ENCODE measurements at regions not wholly inside any gene's neighbourhood (a gene's known extent, or its start where the extent isn't known, plus 50 kb on each side); places are given as distances from the start of the nearest gene placed in this dataset.

DNA sequence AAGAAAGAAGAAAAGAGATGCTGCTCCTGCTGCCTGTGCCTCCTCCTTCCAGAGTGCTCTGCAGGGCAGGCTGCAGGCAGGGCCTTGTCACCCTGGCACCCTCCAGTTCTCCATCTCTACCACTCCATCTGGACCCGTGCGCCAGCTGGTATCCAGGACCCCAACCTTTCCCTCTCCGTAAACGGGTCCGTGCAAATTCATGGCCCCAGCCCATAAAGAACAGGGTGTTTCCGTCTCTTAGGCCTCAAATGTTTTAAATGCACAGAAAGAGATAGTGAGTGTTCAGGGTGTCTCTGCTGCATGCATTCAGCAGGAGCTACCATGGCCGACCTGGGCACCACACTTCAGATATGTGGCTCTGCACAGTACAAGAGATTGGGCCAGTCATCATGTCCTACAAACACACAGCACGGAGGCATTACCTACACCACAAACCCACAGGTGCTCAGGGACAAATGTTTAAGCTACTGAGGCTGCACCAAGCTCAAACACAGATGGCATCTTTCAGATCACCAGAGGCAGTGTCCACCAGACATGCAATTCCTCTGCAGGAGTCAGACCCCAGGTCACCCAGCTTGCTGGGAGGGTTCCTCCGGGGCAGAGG is 258.1 kb downstream of the DLL1 start:
- Histone ChIP-seq H3K27me3 (ENCODE audit: control insufficient read depth in 3 of 3, insufficient read depth in 3 of 3, low read length in 3 of 3) (no peaks in the 10 kb centered on the region), H3K4me1 (ENCODE audit: control insufficient read depth in 3 of 3, insufficient read depth in 2 of 3, low read depth in 1 of 3, low read length in 2 of 3) (peaks cover 0 to under 1% (median 0%) of the 10 kb centered on the region in 3 donors), H3K36me3 (ENCODE audit: control insufficient read depth in 3 of 3, insufficient read depth in 2 of 3, low read depth in 1 of 3, low read length in 3 of 3) (no peaks in the 10 kb centered on the region), H3K9me3 (ENCODE audit: control insufficient read depth in 2 of 2, insufficient read depth in 1 of 2, low read depth in 1 of 2, low read length in 1 of 2) (peaks cover 0 to 14% of the 10 kb centered on the region in 2 donors), H3K27ac (ENCODE audit: low read depth in 1 of 3, low read length in 2 of 3) (no peak overlapping the region), H3K4me3 (ENCODE audit: low read depth in 1 of 3, low read length in 3 of 3) (no peak overlapping the region)
- FAIRE-seq: no peak
- no peak for DNase-seq
- WGBS, 3 donors: 92 to 95% (median 94%) methylated on average over 9 of the region's 9 CpGs

DNA sequence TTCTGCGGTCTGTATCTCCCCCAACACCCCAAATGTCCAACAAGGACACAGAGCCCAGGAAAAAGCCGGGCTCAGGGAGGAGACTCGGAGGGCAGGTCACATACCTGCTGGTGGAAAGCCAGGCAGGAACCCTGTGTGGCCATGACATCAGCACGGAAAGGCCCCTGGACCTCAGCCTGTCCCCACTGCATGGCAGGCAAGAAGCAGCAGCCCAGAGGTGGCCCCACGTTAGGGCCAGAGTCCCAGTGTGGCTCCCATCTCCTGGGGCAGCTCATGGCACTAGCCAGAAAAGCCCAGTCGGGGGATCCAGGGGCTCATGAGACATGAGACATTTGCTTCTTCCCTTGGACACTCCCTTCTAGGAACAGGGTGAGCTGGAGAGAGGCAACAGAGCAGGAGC is 258.7 kb downstream of the DLL1 start:
- no peaks in the 10 kb centered on the region for H3K36me3 ChIP-seq (ENCODE audit: control insufficient read depth in 3 of 3, insufficient read depth in 2 of 3, low read depth in 1 of 3, low read length in 3 of 3)

DNA sequence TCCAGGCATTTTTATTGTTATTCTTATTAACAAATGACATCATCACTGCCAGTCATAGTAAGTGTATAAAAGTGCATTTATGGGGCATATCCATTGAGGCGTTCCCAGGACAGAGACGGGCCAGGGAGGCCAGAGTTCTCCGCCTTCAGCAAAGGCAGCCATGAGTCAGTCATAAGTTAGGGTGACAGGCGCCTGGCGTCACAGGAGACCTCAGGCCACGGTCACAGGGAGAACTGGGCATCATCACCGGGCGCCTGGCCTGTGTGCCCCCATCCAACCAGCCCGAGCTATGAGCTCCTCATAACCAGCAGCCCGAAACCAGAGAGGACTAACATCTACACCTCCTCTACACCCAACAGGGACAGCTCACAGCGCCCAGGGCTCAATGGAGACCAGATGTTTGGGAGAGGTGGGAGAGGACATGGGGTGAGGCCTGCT is 259.2 kb downstream of the DLL1 start:
- H3K4me3 ChIP-seq (ENCODE audit: low read depth in 1 of 3, low read length in 3 of 3): no peak overlapping the region
- no peaks in the 10 kb centered on the region for H3K36me3 ChIP-seq (ENCODE audit: control insufficient read depth in 3 of 3, insufficient read depth in 2 of 3, low read depth in 1 of 3, low read length in 3 of 3)
- peaks cover 0 to 5% (median 0%) of the 10 kb centered on the region in 3 donors for H3K4me1 ChIP-seq (ENCODE audit: control insufficient read depth in 3 of 3, insufficient read depth in 2 of 3, low read depth in 1 of 3, low read length in 2 of 3)
- H3K27ac ChIP-seq (ENCODE audit: low read depth in 1 of 3, low read length in 2 of 3): no peak overlapping the region
- peaks cover 0 to 14% of the 10 kb centered on the region in 2 donors for H3K9me3 ChIP-seq (ENCODE audit: control insufficient read depth in 2 of 2, insufficient read depth in 1 of 2, low read depth in 1 of 2, low read length in 1 of 2)
- DNase-seq (no peak), FAIRE-seq (no peak)
- H3K27me3 ChIP-seq (ENCODE audit: control insufficient read depth in 3 of 3, insufficient read depth in 3 of 3, low read length in 3 of 3): no peaks in the 10 kb centered on the region
- WGBS, 3 donors: 89 to 92% (median 90%) methylated on average over 11 of the region's 11 CpGs

More for the DNA sequence above, 258.7 kb downstream of the DLL1 start:
- 87 to 92% (median 90%) methylated on average over 6 of the region's 6 CpGs for WGBS, 3 donors
- FAIRE-seq (no peak), DNase-seq (no peak)
- Histone ChIP-seq H3K27ac (ENCODE audit: low read depth in 1 of 3, low read length in 2 of 3) (no peak overlapping the region), H3K4me1 (ENCODE audit: control insufficient read depth in 3 of 3, insufficient read depth in 2 of 3, low read depth in 1 of 3, low read length in 2 of 3) (no peaks in the 10 kb centered on the region), H3K4me3 (ENCODE audit: low read depth in 1 of 3, low read length in 3 of 3) (no peak overlapping the region), H3K27me3 (ENCODE audit: control insufficient read depth in 3 of 3, insufficient read depth in 3 of 3, low read length in 3 of 3) (no peaks in the 10 kb centered on the region), H3K9me3 (ENCODE audit: control insufficient read depth in 2 of 2, insufficient read depth in 1 of 2, low read depth in 1 of 2, low read length in 1 of 2) (peaks cover 0 to 14% of the 10 kb centered on the region in 2 donors)

DNA sequence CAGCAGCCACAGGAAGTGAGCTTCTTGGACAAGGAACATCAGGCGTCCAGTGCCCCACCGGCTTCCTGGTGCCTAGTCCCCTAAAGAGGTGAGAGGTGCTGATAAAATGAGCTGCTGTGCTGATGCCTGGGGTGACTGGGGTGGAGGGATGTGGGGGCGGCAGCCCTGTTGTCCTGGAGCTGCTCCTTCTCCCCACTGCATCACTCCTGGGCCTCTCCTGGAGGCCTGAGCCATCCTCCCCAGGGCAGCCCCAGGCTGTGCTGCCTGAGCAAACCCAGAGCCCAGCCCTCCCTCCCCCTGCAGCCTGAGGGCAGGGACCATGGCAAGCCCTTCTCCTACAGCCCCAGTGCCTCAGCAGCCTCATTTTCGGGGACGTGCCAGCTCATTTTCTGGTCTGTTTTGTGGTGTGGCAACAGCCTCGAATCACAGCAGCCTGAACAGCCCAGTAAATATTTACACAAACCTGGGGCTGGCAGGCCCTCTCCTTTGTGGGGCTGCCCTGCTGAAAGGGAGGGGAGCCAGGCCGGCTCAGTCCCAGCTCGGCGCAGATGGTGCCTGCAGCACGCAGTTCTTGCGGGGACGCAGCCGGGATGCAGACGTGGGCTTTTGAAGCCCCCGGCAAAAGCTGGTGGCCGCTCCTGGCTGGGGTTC is 259.9 kb downstream of the DLL1 start:
- Histone ChIP-seq H3K9me3 (ENCODE audit: control insufficient read depth in 2 of 2, insufficient read depth in 1 of 2, low read depth in 1 of 2, low read length in 1 of 2) (peaks cover 0 to 12% of the 10 kb centered on the region in 2 donors), H3K36me3 (ENCODE audit: control insufficient read depth in 3 of 3, insufficient read depth in 2 of 3, low read depth in 1 of 3, low read length in 3 of 3) (no peaks in the 10 kb centered on the region), H3K27ac (ENCODE audit: low read depth in 1 of 3, low read length in 2 of 3) (peak overlapping the region in 1 of 3 donors; percentile 15), H3K27me3 (ENCODE audit: control insufficient read depth in 3 of 3, insufficient read depth in 3 of 3, low read length in 3 of 3) (no peaks in the 10 kb centered on the region), H3K4me3 (ENCODE audit: low read depth in 1 of 3, low read length in 3 of 3) (no peak overlapping the region), H3K4me1 (ENCODE audit: control insufficient read depth in 3 of 3, insufficient read depth in 2 of 3, low read depth in 1 of 3, low read length in 2 of 3) (peaks cover 0 to 5% (median 2%) of the 10 kb centered on the region in 3 donors)
- FAIRE-seq (no peak), DNase-seq (no peak)
- WGBS, 3 donors: 52 to 71% (median 63%) methylated on average over 16 of the region's 16 CpGs

GRCh38 chr6:170030284-170030815 is 260.5 kb downstream of the DLL1 start:
- Histone ChIP-seq H3K27me3 (ENCODE audit: control insufficient read depth in 3 of 3, insufficient read depth in 3 of 3, low read length in 3 of 3) (no peaks in the 10 kb centered on the region), H3K4me3 (ENCODE audit: low read depth in 1 of 3, low read length in 3 of 3) (no peak overlapping the region), H3K27ac (ENCODE audit: low read depth in 1 of 3, low read length in 2 of 3) (no peak overlapping the region), H3K9me3 (ENCODE audit: control insufficient read depth in 2 of 2, insufficient read depth in 1 of 2, low read depth in 1 of 2, low read length in 1 of 2) (peaks cover 0 to 7% of the 10 kb centered on the region in 2 donors), H3K4me1 (ENCODE audit: control insufficient read depth in 3 of 3, insufficient read depth in 2 of 3, low read depth in 1 of 3, low read length in 2 of 3) (peaks cover 0 to 7% (median 2%) of the 10 kb centered on the region in 3 donors), H3K36me3 (ENCODE audit: control insufficient read depth in 3 of 3, insufficient read depth in 2 of 3, low read depth in 1 of 3, low read length in 3 of 3) (no peaks in the 10 kb centered on the region)
- DNase-seq (no peak), FAIRE-seq (no peak)
- WGBS, 3 donors: 83 to 88% (median 86%) methylated on average over 12 of the region's 12 CpGs

GRCh38 chr6:170029416-170030283 is 261.2 kb downstream of the DLL1 start:
- DNase-seq: no peak
- no peak overlapping the region for H3K4me3 ChIP-seq (ENCODE audit: low read depth in 1 of 3, low read length in 3 of 3)
- peaks cover 0 to 7% of the 10 kb centered on the region in 2 donors for H3K9me3 ChIP-seq (ENCODE audit: control insufficient read depth in 2 of 2, insufficient read depth in 1 of 2, low read depth in 1 of 2, low read length in 1 of 2)
- H3K27ac ChIP-seq (ENCODE audit: low read depth in 1 of 3, low read length in 2 of 3): no peak overlapping the region
- H3K36me3 ChIP-seq (ENCODE audit: control insufficient read depth in 3 of 3, insufficient read depth in 2 of 3, low read depth in 1 of 3, low read length in 3 of 3): no peaks in the 10 kb centered on the region
- peaks cover 0 to 8% (median 2%) of the 10 kb centered on the region in 3 donors for H3K4me1 ChIP-seq (ENCODE audit: control insufficient read depth in 3 of 3, insufficient read depth in 2 of 3, low read depth in 1 of 3, low read length in 2 of 3)
- H3K27me3 ChIP-seq (ENCODE audit: control insufficient read depth in 3 of 3, insufficient read depth in 3 of 3, low read length in 3 of 3): no peaks in the 10 kb centered on the region
- no peak for FAIRE-seq
- 77 to 89% (median 80%) methylated on average over 23 of the region's 23 CpGs for WGBS, 3 donors

DNA sequence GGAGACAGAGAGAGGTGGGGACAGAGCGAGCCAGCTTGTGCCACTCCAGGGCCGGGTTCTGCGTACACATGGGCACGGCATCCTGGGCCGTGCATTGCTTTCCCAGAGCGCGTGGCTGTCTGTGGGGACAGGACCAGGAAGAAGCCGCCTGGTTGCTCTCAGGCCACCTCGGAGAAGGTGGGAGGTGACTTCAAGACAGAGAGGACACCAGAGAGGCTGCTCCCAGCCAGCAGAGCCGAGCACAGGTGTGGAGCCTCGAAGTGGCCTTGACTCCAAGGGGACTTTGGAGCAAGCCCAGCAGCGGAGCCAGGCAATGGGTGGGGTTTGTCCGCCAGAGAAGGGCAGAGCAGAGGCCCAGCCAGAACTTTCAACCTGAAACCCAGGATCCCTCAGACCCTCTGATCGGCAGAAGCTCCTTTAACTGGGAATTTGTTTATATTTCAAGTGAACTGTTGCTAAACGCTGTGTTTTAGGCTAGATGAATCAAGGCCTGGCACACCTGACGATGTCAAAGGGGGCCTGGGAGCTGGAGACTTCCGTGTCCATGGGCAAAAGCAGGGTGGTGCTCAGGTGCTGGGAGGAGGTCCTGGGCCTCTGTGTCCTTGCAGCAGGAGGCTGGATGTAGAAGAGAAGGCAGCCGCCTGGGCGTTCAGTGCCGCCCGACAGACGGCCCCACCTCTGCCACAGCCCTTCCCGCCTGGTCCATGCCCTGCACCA is 262.1 kb downstream of the DLL1 start:
- H3K27me3 ChIP-seq (ENCODE audit: control insufficient read depth in 3 of 3, insufficient read depth in 3 of 3, low read length in 3 of 3): no peaks in the 10 kb centered on the region
- 38 to 70% (median 52%) methylated on average over 23 of the region's 23 CpGs for WGBS, 3 donors
- no peak for FAIRE-seq
- H3K9me3 ChIP-seq (ENCODE audit: control insufficient read depth in 2 of 2, insufficient read depth in 1 of 2, low read depth in 1 of 2, low read length in 1 of 2): peaks cover 0 to 5% of the 10 kb centered on the region in 2 donors
- peaks cover 0 to 8% (median 2%) of the 10 kb centered on the region in 3 donors for H3K4me1 ChIP-seq (ENCODE audit: control insufficient read depth in 3 of 3, insufficient read depth in 2 of 3, low read depth in 1 of 3, low read length in 2 of 3)
- no peaks in the 10 kb centered on the region for H3K36me3 ChIP-seq (ENCODE audit: control insufficient read depth in 3 of 3, insufficient read depth in 2 of 3, low read depth in 1 of 3, low read length in 3 of 3)
- DNase-seq: peak in 1 of 2 donors; percentile 33
- no peak overlapping the region for H3K27ac ChIP-seq (ENCODE audit: low read depth in 1 of 3, low read length in 2 of 3)
- no peak overlapping the region for H3K4me3 ChIP-seq (ENCODE audit: low read depth in 1 of 3, low read length in 3 of 3)

GRCh38 chr6:170027647-170028043 is 263.2 kb downstream of the DLL1 start:
- Histone ChIP-seq H3K27ac (ENCODE audit: low read depth in 1 of 3, low read length in 2 of 3) (no peak overlapping the region), H3K9me3 (ENCODE audit: control insufficient read depth in 2 of 2, insufficient read depth in 1 of 2, low read depth in 1 of 2, low read length in 1 of 2) (no peaks in the 10 kb centered on the region), H3K4me1 (ENCODE audit: control insufficient read depth in 3 of 3, insufficient read depth in 2 of 3, low read depth in 1 of 3, low read length in 2 of 3) (peaks cover 0 to 8% (median 2%) of the 10 kb centered on the region in 3 donors), H3K4me3 (ENCODE audit: low read depth in 1 of 3, low read length in 3 of 3) (no peak overlapping the region), H3K27me3 (ENCODE audit: control insufficient read depth in 3 of 3, insufficient read depth in 3 of 3, low read length in 3 of 3) (peaks cover 0 to 6% (median 0%) of the 10 kb centered on the region in 3 donors), H3K36me3 (ENCODE audit: control insufficient read depth in 3 of 3, insufficient read depth in 2 of 3, low read depth in 1 of 3, low read length in 3 of 3) (no peaks in the 10 kb centered on the region)
- DNase-seq: no peak
- no peak for FAIRE-seq
- WGBS, 3 donors: 87 to 97% (median 93%) methylated on average over 4 of the region's 4 CpGs

All from small intestine (tissue), 7 donors.